Prostate gland (tissue), 2 donors: ENCODE measurements at regions not wholly inside any gene's neighbourhood (a gene's known extent, or its start where the extent isn't known, plus 50 kb on each side); places are given as distances from the start of the nearest gene placed in this dataset.

Experiments used
- CTCF ChIP-seq, 4 experiments: fragments of 200-600 bp in 2 of 4; fragments of 450-650 bp in 2 of 4; sonication (generic) in 2 of 4; IDR thresholded peaks; 1 replicate in 3 of 4; 2 replicates in 1 of 4; pipeline ENCODE4 v1.5.1; 2016 to 2019; ENCODE audit warnings: antibody characterized with exemption in 4 of 4, mild to moderate bottlenecking in 2 of 4, moderate library complexity in 2 of 4
- POLR2A ChIP-seq: fragments of 450-650 bp; IDR thresholded peaks from one replicate; pipeline ENCODE4 v1.6.1; 2016; ENCODE audit warnings: antibody characterized with exemption, mild to moderate bottlenecking
- POLR2AphosphoS5 ChIP-seq: sonication (generic); formaldehyde crosslinking; IDR thresholded peaks from one replicate; pipeline ENCODE4 v1.6.1; 2017; ENCODE audit warnings: antibody characterized with exemption

DNA sequence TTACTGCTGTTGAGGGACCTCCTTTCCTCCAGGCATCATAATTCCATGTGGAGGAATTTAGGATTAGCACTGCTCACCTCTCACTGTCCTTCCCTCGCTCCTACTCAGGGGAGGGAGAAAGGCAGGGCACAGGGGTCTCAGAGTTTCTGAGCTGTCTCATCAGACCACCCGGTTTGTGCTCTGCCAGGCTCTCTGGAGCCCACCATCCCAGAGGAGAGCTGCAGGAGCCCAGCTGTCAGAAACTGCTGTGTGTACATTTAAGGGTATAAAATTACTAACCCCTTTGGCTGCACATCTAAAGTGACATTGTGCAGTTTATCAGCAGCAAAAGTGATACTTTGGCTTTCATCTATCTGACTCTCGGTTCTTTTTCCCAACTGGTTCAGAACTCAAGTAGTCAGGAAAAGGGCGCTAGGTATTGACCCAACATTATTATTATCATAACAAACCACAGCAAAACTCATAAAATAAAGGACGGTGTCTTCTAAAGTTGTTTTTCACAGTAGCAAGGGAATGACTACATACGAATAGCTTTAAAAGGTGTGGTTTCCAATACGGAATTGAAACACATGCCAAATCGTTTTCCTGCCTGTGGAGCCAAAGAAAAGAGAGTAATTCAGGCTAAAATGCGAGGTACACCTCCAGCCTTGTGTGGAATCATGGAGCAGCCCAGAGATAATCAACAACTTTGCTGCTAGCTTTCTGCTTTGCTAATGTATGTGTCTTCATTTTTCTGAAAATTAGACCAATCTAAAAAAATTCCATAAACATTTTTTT is 348.1 kb downstream of the TMEM167A start:
- no peak for TF ChIP-seq POLR2A
- no peak for TF ChIP-seq CTCF (IDR thresholded peaks at IDR 0.05)
- no peak for TF ChIP-seq POLR2AphosphoS5
